ENCODE measurements at regions not wholly inside any gene's neighbourhood (a gene's known extent, or its start where the extent isn't known, plus 50 kb on each side); places are given as distances from the start of the nearest gene placed in this dataset.

GRCh38 chr15:99440551-99441443 lies 125.0 kb upstream of the MEF2A start:
- no peak for DNase-seq

GRCh38 chr15:99441444-99441800 lies 124.4 kb upstream of the MEF2A start:
- DNase-seq: no peak

GRCh38 chr15:99441871-99442251 lies 123.9 kb upstream of the MEF2A start:
- no peak for DNase-seq

GRCh38 chr15:99442252-99442897 lies 123.4 kb upstream of the MEF2A start:
- no peak for DNase-seq

GRCh38 chr15:99443056-99443756 lies 122.6 kb upstream of the MEF2A start:
- DNase-seq: no peak

GRCh38 chr15:99443768-99444446 lies 121.9 kb upstream of the MEF2A start:
- peak in 1 of 2 donors; percentile 21 for DNase-seq

GRCh38 chr15:99445272-99445850 lies 120.4 kb upstream of the MEF2A start:
- no peak for DNase-seq

GRCh38 chr15:99446565-99447496 lies 119.0 kb upstream of the MEF2A start:
- DNase-seq: no peak

GRCh38 chr15:99447497-99448371 lies 118.0 kb upstream of the MEF2A start:
- no peak for DNase-seq

- no peak for DNase-seq
These were observed 116.3 kb upstream of the MEF2A start for GRCh38 chr15:99449514-99449913.

- DNase-seq: peak in 1 of 2 donors; percentile 59
These were observed 114.9 kb upstream of the MEF2A start for GRCh38 chr15:99450896-99451358.

GRCh38 chr15:99451484-99451883 lies 114.3 kb upstream of the MEF2A start:
- DNase-seq: no peak

- DNase-seq: no peak
These were observed 113.8 kb upstream of the MEF2A start for GRCh38 chr15:99452010-99452409.

- DNase-seq: peak; percentile 29 to 71
These were observed 112.8 kb upstream of the MEF2A start for GRCh38 chr15:99452728-99453636.

GRCh38 chr15:99453637-99454030 lies 112.2 kb upstream of the MEF2A start:
- DNase-seq: no peak

GRCh38 chr15:99454107-99454809 lies 111.5 kb upstream of the MEF2A start:
- DNase-seq: no peak

- peak in 1 of 2 donors; percentile 53 for DNase-seq
These were observed 110.6 kb upstream of the MEF2A start for GRCh38 chr15:99454941-99455788.

- no peak for DNase-seq
These were observed 110.0 kb upstream of the MEF2A start for GRCh38 chr15:99455789-99456160.

Data from CD4-positive, alpha-beta T cell treated with Interferon alpha-2 for 1 hour (primary cell).